Osteoblast (primary cell): ENCODE measurements at regions not wholly inside any gene's neighbourhood (a gene's known extent, or its start where the extent isn't known, plus 50 kb on each side); places are given as distances from the start of the nearest gene placed in this dataset.
A peak's percentile ranks its signal among the peaks of the same experiment; 100 is the strongest.

Source experiments
- DNase-seq: peaks from one replicate; pipeline ENCODE4 v3.0.0; 2011; ENCODE audit warnings: low spot score, mixed read lengths; ENCODE audit not compliant: insufficient read length; ENCODE audit errors: missing footprints
- H2AFZ ChIP-seq: 2 replicates; pipeline ENCODE4 v1.6.0; 2011; ENCODE audit warnings: mild to moderate bottlenecking, low read length
- H3K27ac ChIP-seq: 2 replicates; pipeline ENCODE4 v1.5.1; 2011; ENCODE audit warnings: mild to moderate bottlenecking, low read depth, low read length, moderate library complexity
- H3K27me3 ChIP-seq: 2 replicates; pipeline ENCODE4 v1.6.0; 2012; ENCODE audit warnings: mild to moderate bottlenecking, control low read depth, inconsistent platforms, low read length, moderate library complexity; ENCODE audit not compliant: insufficient read depth
- H3K36me3 ChIP-seq: 2 replicates; pipeline ENCODE4 v1.5.1; 2011; ENCODE audit warnings: mild to moderate bottlenecking, low read length, control low read depth, moderate library complexity; ENCODE audit not compliant: insufficient read depth
- H3K4me1 ChIP-seq: 2 replicates; pipeline ENCODE4 v1.5.1; 2011; ENCODE audit warnings: mild to moderate bottlenecking, low read length, control low read depth, moderate library complexity; ENCODE audit not compliant: insufficient read depth
- H3K4me2 ChIP-seq: 2 replicates; pipeline ENCODE4 v1.6.0; 2011; ENCODE audit warnings: mild to moderate bottlenecking, low read length; ENCODE audit not compliant: insufficient read depth
- H3K4me3 ChIP-seq: fragments of 200-600 bp; sonication (generic); 3 replicates; pipeline ENCODE4 v1.5.1; 2012; ENCODE audit warnings: mild to moderate bottlenecking, low read length, inconsistent platforms; ENCODE audit not compliant: insufficient read depth
- H3K79me2 ChIP-seq: 2 replicates; pipeline ENCODE4 v1.6.0; 2012; ENCODE audit warnings: mild to moderate bottlenecking, low read length, control low read depth, inconsistent platforms; ENCODE audit not compliant: insufficient read depth
- H3K9me3 ChIP-seq: 2 replicates; pipeline ENCODE4 v1.5.1; 2011; ENCODE audit warnings: low read depth, low read length, control low read depth
- H4K20me1 ChIP-seq: 2 replicates; pipeline ENCODE4 v1.6.0; 2012; ENCODE audit warnings: mild to moderate bottlenecking, low read length, control low read depth; ENCODE audit not compliant: insufficient read depth
- CTCF ChIP-seq: IDR thresholded peaks from 2 replicates; pipeline ENCODE4 v1.5.1; 2011; ENCODE audit warnings: mild to moderate bottlenecking, low read depth, low read length, moderate library complexity; ENCODE audit errors: extremely low read depth

GRCh38 chr6:6775074-6775473, 186.6 kb downstream of the LY86 start:
- no peak for DNase-seq
- no peaks in the 10 kb centered on the region for H3K9me3 ChIP-seq
- no peaks in the 10 kb centered on the region for H3K36me3 ChIP-seq
- no peak overlapping the region for H2AFZ ChIP-seq
- no peak for TF ChIP-seq CTCF
- no peak overlapping the region for H3K27ac ChIP-seq
- H3K4me3 ChIP-seq: no peak overlapping the region
- H3K79me2 ChIP-seq: no peaks in the 10 kb centered on the region
- H3K27me3 ChIP-seq: peaks cover 6% of the 10 kb centered on the region
- no peak overlapping the region for H3K4me2 ChIP-seq
- no peaks in the 10 kb centered on the region for H4K20me1 ChIP-seq
- no peaks in the 10 kb centered on the region for H3K4me1 ChIP-seq

GRCh38 chr6:6780231-6780630, 191.7 kb downstream of the LY86 start:
- Histone ChIP-seq H3K79me2 (no peaks in the 10 kb centered on the region), H4K20me1 (no peaks in the 10 kb centered on the region), H2AFZ (no peak overlapping the region), H3K36me3 (no peaks in the 10 kb centered on the region), H3K4me2 (no peak overlapping the region), H3K4me3 (no peak overlapping the region), H3K4me1 (peaks cover 14% of the 10 kb centered on the region), H3K27ac (no peak overlapping the region), H3K9me3 (no peaks in the 10 kb centered on the region), H3K27me3 (peaks cover 7% of the 10 kb centered on the region)
- DNase-seq: no peak
- TF ChIP-seq CTCF: no peak

- peak overlapping the region; percentile 4 for H3K4me2 ChIP-seq
- DNase-seq: no peak
Measured at GRCh38 chr6:6781172-6781872, 192.8 kb downstream of the LY86 start.

GRCh38 chr6:6781873-6782227, 193.3 kb downstream of the LY86 start:
- TF ChIP-seq CTCF: no peak
- H4K20me1 ChIP-seq: no peaks in the 10 kb centered on the region
- no peak overlapping the region for H3K27ac ChIP-seq
- no peaks in the 10 kb centered on the region for H3K79me2 ChIP-seq
- H3K27me3 ChIP-seq: peaks cover 7% of the 10 kb centered on the region
- H3K9me3 ChIP-seq: no peaks in the 10 kb centered on the region
- no peak for DNase-seq
- H3K36me3 ChIP-seq: no peaks in the 10 kb centered on the region
- peaks cover 14% of the 10 kb centered on the region for H3K4me1 ChIP-seq
- no peak overlapping the region for H3K4me3 ChIP-seq
- no peak overlapping the region for H2AFZ ChIP-seq
- H3K4me2 ChIP-seq: peak overlapping the region; percentile 4

More at GRCh38 chr6:6781172-6781872, 192.8 kb downstream of the LY86 start:
- Histone ChIP-seq H3K79me2 (no peaks in the 10 kb centered on the region), H4K20me1 (no peaks in the 10 kb centered on the region), H3K27me3 (peaks cover 7% of the 10 kb centered on the region), H2AFZ (no peak overlapping the region), H3K27ac (no peak overlapping the region), H3K9me3 (no peaks in the 10 kb centered on the region), H3K4me3 (no peak overlapping the region), H3K4me1 (peaks cover 14% of the 10 kb centered on the region), H3K36me3 (no peaks in the 10 kb centered on the region)
- no peak for TF ChIP-seq CTCF
